AG09309 (cell line): ENCODE measurements at regions not wholly inside any gene's neighbourhood (a gene's known extent, or its start where the extent isn't known, plus 50 kb on each side); places are given as distances from the start of the nearest gene placed in this dataset.

ENCODE experiments used
- DNase-seq: peaks from one replicate; pipeline ENCODE4 v3.0.0-alpha.2; 2010; ENCODE audit warnings: low read depth
- H3K4me3 ChIP-seq: 2 replicates; pipeline ENCODE4 v1.5.1; 2011; ENCODE audit warnings: mild to moderate bottlenecking, low read depth, low read length, moderate library complexity; ENCODE audit not compliant: control insufficient read depth
- TF ChIP-seq, protein P1 (sequence below): IDR thresholded peaks from 2 replicates; pipeline ENCODE4 v1.5.1; 2011; ENCODE audit warnings: mild to moderate bottlenecking, low read depth, low read length, inconsistent platforms; ENCODE audit not compliant: insufficient read depth, control insufficient read depth; ENCODE audit errors: missing control alignments

DNA sequence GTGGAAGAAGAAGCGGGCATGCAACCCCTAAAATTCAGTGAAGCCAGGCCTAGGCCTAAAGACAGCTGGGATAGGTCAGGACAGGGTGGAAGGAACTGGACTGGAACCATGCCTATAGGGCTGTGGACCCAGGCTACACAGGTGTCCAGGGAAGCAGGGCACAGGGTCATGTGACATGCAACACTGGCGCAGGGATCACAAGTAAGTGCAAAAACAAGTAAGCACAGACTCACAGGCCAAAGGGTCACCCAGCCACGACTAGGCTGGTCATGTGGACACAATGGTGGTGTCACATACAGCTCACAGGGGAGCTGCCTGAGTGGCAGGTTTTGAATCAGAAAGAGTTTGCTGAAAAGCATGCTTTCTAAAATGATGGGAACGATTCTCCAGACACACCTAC, 195.7 kb downstream of the SPTSSA start:
- TF ChIP-seq, protein P1, sequence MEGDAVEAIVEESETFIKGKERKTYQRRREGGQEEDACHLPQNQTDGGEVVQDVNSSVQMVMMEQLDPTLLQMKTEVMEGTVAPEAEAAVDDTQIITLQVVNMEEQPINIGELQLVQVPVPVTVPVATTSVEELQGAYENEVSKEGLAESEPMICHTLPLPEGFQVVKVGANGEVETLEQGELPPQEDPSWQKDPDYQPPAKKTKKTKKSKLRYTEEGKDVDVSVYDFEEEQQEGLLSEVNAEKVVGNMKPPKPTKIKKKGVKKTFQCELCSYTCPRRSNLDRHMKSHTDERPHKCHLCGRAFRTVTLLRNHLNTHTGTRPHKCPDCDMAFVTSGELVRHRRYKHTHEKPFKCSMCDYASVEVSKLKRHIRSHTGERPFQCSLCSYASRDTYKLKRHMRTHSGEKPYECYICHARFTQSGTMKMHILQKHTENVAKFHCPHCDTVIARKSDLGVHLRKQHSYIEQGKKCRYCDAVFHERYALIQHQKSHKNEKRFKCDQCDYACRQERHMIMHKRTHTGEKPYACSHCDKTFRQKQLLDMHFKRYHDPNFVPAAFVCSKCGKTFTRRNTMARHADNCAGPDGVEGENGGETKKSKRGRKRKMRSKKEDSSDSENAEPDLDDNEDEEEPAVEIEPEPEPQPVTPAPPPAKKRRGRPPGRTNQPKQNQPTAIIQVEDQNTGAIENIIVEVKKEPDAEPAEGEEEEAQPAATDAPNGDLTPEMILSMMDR, result no peak
- no peak overlapping the region for H3K4me3 ChIP-seq
- no peak for DNase-seq

GRCh38 chr14:34262127-34262910, 199.7 kb downstream of the SPTSSA start:
- no peak for DNase-seq
- TF ChIP-seq, protein P1, result no peak
- no peak overlapping the region for H3K4me3 ChIP-seq

DNA sequence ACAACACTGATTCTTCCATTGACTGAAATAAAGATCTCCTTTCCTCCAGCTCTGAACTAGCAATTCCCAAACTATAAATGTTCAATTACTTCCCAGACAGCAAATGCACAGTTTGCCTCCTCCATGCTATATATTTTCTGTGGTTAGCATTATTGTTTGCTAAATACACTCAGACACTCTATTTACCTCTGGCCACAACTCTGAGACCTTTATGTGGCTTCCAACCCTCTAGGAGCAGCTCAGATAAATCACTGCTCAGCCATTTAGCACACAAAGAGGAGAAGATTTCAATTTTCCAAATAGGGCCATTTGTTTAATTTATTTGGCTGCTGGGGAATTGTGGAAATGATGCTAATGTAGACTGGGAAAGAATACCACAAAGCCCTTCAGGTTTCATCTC, 202.0 kb downstream of the SPTSSA start:
- TF ChIP-seq, protein P1, result no peak
- H3K4me3 ChIP-seq, result no peak overlapping the region
- no peak for DNase-seq

GRCh38 chr14:34258318-34258717, 203.7 kb downstream of the SPTSSA start:
- no peak overlapping the region for H3K4me3 ChIP-seq
- DNase-seq, result no peak
- TF ChIP-seq, protein P1, result no peak

- H3K4me3 ChIP-seq, result no peak overlapping the region
- TF ChIP-seq, protein P1, result no peak
- no peak for DNase-seq
Measured at GRCh38 chr14:34257505-34257904, 204.5 kb downstream of the SPTSSA start.

- TF ChIP-seq, protein P1, result no peak
- DNase-seq, result no peak
- no peak overlapping the region for H3K4me3 ChIP-seq
Measured at GRCh38 chr14:34256223-34256622, 205.8 kb downstream of the SPTSSA start.
